ENCODE measurements at regions not wholly inside any gene's neighbourhood (a gene's known extent, or its start where the extent isn't known, plus 50 kb on each side); places are given as distances from the start of the nearest gene placed in this dataset.

DNA sequence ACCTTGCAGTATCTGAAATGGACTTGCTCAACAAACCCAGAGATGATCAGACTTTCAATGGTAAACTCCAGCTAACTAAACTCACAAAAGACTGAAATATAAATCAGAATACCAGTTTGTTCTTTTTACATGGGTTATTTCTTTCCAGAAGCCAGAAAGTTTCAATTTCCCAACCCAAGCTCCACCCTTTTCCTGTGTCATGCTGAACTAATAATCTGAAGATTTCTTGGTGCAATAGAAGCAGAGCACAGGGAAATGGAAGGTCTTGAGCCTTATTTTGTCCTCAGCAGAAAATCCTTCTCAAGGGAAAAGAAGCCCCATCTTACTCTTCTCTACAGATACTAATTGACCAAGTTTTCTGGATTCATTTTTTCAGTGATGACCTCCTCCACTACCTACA is 93.3 kb upstream of the PAPOLG start:
- TF ChIP-seq, protein P1, sequence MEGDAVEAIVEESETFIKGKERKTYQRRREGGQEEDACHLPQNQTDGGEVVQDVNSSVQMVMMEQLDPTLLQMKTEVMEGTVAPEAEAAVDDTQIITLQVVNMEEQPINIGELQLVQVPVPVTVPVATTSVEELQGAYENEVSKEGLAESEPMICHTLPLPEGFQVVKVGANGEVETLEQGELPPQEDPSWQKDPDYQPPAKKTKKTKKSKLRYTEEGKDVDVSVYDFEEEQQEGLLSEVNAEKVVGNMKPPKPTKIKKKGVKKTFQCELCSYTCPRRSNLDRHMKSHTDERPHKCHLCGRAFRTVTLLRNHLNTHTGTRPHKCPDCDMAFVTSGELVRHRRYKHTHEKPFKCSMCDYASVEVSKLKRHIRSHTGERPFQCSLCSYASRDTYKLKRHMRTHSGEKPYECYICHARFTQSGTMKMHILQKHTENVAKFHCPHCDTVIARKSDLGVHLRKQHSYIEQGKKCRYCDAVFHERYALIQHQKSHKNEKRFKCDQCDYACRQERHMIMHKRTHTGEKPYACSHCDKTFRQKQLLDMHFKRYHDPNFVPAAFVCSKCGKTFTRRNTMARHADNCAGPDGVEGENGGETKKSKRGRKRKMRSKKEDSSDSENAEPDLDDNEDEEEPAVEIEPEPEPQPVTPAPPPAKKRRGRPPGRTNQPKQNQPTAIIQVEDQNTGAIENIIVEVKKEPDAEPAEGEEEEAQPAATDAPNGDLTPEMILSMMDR (conservative IDR thresholded peaks at IDR 0.05 in 1 of 2, IDR thresholded peaks at IDR 0.05 in 1 of 2; ENCODE audit: extremely low read depth in 1 of 2, insufficient read depth in 1 of 2, low read depth in 1 of 2, low read length in 2 of 2), result no peak
- no peak for TF ChIP-seq EZH2 (IDR thresholded peaks at IDR 0.05; ENCODE audit: borderline replicate concordance, low read length)

Measured in mammary epithelial cell (primary cell).